ENCODE measurements at regions not wholly inside any gene's neighbourhood (a gene's known extent, or its start where the extent isn't known, plus 50 kb on each side); places are given as distances from the start of the nearest gene placed in this dataset.

GRCh38 chr1:101333186-101333585 is 96.4 kb downstream of the S1PR1 start:
- no peak for TF ChIP-seq CTCF (IDR thresholded peaks at IDR 0.05 in 8 of 11, conservative IDR thresholded peaks at IDR 0.05 in 3 of 11)
- TF ChIP-seq POLR2A (IDR thresholded peaks at IDR 0.05), result no peak
- TF ChIP-seq POLR2AphosphoS5 (IDR thresholded peaks at IDR 0.05), result no peak
